ENCODE measurements at regions not wholly inside any gene's neighbourhood (a gene's known extent, or its start where the extent isn't known, plus 50 kb on each side); places are given as distances from the start of the nearest gene placed in this dataset.

GRCh38 chr1:47545912-47546483 lies 108.2 kb downstream of the FOXD2 start:
- DNase-seq (ENCODE audit: low read depth) = no peak
- in situ Hi-C loops (cut with HindIII; ENCODE audit: low sequenced_read_pairs) = no loop called here
- no peak overlapping the region for H3K4me3 ChIP-seq (ENCODE audit: low read depth, low read length)
- TF ChIP-seq, protein P1, sequence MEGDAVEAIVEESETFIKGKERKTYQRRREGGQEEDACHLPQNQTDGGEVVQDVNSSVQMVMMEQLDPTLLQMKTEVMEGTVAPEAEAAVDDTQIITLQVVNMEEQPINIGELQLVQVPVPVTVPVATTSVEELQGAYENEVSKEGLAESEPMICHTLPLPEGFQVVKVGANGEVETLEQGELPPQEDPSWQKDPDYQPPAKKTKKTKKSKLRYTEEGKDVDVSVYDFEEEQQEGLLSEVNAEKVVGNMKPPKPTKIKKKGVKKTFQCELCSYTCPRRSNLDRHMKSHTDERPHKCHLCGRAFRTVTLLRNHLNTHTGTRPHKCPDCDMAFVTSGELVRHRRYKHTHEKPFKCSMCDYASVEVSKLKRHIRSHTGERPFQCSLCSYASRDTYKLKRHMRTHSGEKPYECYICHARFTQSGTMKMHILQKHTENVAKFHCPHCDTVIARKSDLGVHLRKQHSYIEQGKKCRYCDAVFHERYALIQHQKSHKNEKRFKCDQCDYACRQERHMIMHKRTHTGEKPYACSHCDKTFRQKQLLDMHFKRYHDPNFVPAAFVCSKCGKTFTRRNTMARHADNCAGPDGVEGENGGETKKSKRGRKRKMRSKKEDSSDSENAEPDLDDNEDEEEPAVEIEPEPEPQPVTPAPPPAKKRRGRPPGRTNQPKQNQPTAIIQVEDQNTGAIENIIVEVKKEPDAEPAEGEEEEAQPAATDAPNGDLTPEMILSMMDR (IDR thresholded peaks at IDR 0.05; ENCODE audit: low read depth, low read length, missing control alignments) = no peak

DNA sequence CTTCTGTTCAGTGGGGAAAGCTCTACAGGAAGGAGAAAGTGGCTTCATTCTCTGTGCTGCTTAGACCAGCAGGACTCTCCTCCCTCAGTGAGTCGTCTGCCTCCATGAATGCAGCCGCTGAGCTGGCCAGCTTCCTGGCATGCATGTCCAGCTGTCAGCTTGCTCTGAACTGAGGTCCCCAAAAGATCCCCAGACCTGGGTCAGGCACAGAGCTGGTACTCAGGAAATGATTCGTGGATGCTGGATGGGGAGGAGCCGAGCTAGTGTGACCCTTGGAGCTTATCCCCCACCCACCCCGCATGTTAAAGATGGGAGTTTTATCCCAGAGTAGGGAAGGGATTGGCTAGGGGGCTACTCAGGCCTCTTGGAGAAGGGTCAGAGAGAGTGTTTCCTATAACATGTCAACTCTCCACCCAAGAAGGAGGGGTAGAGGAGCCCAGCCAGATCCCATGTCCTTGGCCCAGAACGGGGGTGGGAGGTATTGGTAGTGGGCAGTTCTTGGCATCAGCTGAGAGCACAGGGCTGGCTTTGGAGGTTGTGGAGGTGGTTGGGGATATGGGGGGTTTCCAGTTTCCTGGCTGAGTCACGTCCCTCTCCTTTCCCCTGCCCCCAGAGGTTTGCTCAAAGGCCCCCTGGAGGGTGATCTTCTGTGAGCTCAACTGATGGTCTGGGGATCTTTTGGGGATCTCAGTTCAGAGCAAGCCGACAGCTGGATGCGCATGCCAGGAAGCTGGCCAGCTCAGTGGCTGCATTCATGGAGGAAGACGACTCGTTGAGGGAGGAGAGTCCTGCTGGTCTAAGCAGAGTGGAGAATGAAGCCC lies 110.1 kb downstream of the FOXD2 start:
- DNase-seq (ENCODE audit: low read depth) = no peak
- in situ Hi-C loops (cut with HindIII; ENCODE audit: low sequenced_read_pairs) = no loop called here
- TF ChIP-seq, protein P1 (IDR thresholded peaks at IDR 0.05; ENCODE audit: low read depth, low read length, missing control alignments) = no peak
- H3K4me3 ChIP-seq (ENCODE audit: low read depth, low read length) = no peak overlapping the region

- in situ Hi-C loops (cut with HindIII; ENCODE audit: low sequenced_read_pairs) = no loop called here
- no peak for DNase-seq (ENCODE audit: low read depth)
- TF ChIP-seq, protein P1 (IDR thresholded peaks at IDR 0.05; ENCODE audit: low read depth, low read length, missing control alignments) = no peak
- H3K4me3 ChIP-seq (ENCODE audit: low read depth, low read length) = no peak overlapping the region
Measured at GRCh38 chr1:47548637-47549036, 110.8 kb downstream of the FOXD2 start.

GRCh38 chr1:47549532-47549931 lies 111.7 kb downstream of the FOXD2 start:
- in situ Hi-C loops (cut with HindIII; ENCODE audit: low sequenced_read_pairs) = no loop called here
- no peak overlapping the region for H3K4me3 ChIP-seq (ENCODE audit: low read depth, low read length)
- no peak for DNase-seq (ENCODE audit: low read depth)
- TF ChIP-seq, protein P1 (IDR thresholded peaks at IDR 0.05; ENCODE audit: low read depth, low read length, missing control alignments) = no peak

DNA sequence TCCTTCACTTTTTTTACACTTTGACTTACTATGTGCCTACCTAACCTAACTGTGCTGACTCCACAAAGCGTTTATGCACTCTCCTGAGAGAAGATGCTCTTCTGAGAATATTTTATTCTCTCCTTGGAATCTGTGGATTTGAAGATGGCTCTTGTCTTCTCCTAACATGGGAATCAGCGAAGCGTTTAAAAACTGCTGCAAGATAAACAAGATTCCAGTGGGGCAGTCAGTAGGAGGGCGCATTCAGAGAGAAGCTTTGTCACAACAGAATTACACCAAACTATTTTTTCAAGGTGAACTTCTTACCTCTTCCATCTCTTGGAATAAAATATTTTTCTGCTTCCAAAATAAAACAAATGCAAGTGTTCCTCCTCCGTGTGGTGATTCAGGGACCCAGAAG lies 113.1 kb downstream of the FOXD2 start:
- in situ Hi-C loops (cut with HindIII; ENCODE audit: low sequenced_read_pairs) = no loop called here
- DNase-seq (ENCODE audit: low read depth) = no peak

DNA sequence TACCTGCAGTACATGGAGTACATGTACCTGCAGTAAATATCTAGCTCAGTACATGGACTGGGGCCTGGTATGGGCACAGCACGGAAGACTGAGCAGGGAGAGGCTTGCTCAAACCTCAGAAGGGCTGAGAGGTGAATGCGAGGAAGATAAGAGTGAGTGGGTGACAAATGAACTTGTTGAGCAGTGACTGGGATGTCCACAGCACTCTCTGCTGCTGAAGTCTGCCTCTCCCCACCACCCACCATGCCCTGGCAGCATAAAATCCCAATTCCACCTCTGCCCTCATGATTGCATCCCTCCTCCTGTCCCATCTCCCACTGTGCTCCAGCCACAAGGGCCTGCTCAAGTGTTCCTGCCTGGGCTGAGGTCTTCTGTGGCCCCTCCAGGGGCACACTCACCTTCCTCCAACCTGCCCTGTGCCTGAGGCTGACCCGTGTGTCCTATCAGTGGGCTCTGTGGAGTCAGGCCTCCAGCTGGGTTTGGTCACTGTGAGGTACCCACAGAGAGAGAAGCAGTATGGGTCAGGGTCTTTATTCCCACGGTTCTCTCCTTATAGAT lies 114.2 kb downstream of the FOXD2 start:
- no peak for DNase-seq (ENCODE audit: low read depth)
- in situ Hi-C loops (cut with HindIII; ENCODE audit: low sequenced_read_pairs) = no loop called here
- TF ChIP-seq, protein P1 (IDR thresholded peaks at IDR 0.05; ENCODE audit: low read depth, low read length, missing control alignments) = no peak
- no peak overlapping the region for H3K4me3 ChIP-seq (ENCODE audit: low read depth, low read length)

More for the DNA sequence above, 113.1 kb downstream of the FOXD2 start:
- TF ChIP-seq, protein P1 (IDR thresholded peaks at IDR 0.05; ENCODE audit: low read depth, low read length, missing control alignments) = no peak
- no peak overlapping the region for H3K4me3 ChIP-seq (ENCODE audit: low read depth, low read length)
